ENCODE measurements at regions not wholly inside any gene's neighbourhood (a gene's known extent, or its start where the extent isn't known, plus 50 kb on each side); places are given as distances from the start of the nearest gene placed in this dataset.
"Not testable (repeated sequence)": the region's sequence is repeated elsewhere in the genome, so short reads cannot be mapped to it uniquely, and the experiment has no call there.

- H3K4me3 ChIP-seq (ENCODE audit: low read length) = no peak overlapping the region
- TF ChIP-seq, protein P1, sequence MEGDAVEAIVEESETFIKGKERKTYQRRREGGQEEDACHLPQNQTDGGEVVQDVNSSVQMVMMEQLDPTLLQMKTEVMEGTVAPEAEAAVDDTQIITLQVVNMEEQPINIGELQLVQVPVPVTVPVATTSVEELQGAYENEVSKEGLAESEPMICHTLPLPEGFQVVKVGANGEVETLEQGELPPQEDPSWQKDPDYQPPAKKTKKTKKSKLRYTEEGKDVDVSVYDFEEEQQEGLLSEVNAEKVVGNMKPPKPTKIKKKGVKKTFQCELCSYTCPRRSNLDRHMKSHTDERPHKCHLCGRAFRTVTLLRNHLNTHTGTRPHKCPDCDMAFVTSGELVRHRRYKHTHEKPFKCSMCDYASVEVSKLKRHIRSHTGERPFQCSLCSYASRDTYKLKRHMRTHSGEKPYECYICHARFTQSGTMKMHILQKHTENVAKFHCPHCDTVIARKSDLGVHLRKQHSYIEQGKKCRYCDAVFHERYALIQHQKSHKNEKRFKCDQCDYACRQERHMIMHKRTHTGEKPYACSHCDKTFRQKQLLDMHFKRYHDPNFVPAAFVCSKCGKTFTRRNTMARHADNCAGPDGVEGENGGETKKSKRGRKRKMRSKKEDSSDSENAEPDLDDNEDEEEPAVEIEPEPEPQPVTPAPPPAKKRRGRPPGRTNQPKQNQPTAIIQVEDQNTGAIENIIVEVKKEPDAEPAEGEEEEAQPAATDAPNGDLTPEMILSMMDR (conservative IDR thresholded peaks at IDR 0.05; ENCODE audit: low read depth, low read length) = no peak
- no peak for DNase-seq (ENCODE audit: low read depth)
Measured at GRCh38 chr16:47907109-47907508, 248.7 kb downstream of the ABCC12 start.

GRCh38 chr16:47905771-47906170, 250.0 kb downstream of the ABCC12 start:
- no peak for DNase-seq (ENCODE audit: low read depth)
- H3K4me3 ChIP-seq (ENCODE audit: low read length) = no peak overlapping the region
- TF ChIP-seq, protein P1 (conservative IDR thresholded peaks at IDR 0.05; ENCODE audit: low read depth, low read length) = no peak

DNA sequence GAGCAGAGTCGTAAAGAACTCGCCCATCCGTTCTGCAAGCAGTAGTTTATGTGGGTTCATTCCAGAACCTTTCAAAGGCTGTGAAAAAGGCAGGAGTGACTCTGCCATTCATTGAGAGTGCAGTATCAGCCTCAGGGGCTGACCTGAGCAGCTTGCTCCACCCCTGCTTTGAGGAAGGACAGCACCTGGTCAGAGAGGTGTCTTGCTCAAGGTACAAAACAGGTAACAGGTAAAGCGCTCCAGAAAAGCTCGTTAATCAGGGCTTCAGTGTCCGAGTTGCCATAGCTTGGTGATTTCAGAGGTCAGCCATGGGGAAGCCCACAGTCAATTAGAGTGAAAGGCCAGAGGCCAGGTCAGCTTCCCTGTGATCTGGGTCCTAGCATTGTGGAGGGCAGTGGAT, 251.1 kb downstream of the ABCC12 start:
- DNase-seq (ENCODE audit: low read depth) = no peak
- no peak overlapping the region for H3K4me3 ChIP-seq (ENCODE audit: low read length)
- TF ChIP-seq, protein P1 (conservative IDR thresholded peaks at IDR 0.05; ENCODE audit: low read depth, low read length) = no peak

DNA sequence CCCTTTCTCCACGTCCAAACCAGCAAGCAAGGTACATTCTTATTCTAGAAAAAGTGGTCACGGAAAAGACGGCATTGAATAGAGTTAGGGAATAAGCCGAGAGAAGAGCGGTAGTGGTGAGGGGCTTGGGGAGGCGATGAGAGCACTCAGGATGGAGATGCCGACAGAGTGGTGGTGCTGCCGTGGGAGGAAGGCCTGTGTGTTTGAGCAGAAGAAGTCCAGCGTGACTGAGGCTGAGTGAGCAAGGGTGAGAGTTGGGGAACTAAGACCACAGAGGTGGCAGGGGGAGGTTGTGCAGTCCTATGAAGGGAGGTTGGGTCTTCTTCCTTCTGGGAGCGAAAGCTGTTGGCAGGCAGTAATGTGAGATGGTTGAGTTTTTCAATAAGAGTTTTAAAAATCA, 252.3 kb downstream of the ABCC12 start:
- DNase-seq (ENCODE audit: low read depth) = no peak
- TF ChIP-seq, protein P1 (conservative IDR thresholded peaks at IDR 0.05; ENCODE audit: low read depth, low read length) = no peak
- no peak overlapping the region for H3K4me3 ChIP-seq (ENCODE audit: low read length)

DNA sequence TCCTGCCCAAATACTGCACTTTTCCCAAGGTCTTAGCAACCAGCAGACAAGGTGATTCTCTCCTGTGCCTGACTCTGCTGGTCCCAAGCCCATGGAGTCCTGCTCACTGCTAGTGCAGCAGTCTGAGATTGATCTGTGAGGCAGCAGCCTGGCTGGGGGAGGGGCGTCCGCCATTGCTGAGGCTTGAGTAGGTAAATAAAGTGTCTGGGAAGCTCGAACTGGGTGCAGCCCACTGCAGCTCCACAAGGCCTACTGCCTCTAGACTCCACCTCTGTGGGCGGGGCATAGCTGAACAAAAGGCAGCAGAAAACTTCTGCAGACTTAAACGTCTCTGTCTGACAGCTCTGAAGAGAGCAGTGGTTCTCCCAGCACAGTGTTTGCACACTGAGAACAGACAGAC, 258.7 kb downstream of the ABCC12 start:
- H3K4me3 ChIP-seq (ENCODE audit: low read length) = not testable (repeated sequence)

DNA sequence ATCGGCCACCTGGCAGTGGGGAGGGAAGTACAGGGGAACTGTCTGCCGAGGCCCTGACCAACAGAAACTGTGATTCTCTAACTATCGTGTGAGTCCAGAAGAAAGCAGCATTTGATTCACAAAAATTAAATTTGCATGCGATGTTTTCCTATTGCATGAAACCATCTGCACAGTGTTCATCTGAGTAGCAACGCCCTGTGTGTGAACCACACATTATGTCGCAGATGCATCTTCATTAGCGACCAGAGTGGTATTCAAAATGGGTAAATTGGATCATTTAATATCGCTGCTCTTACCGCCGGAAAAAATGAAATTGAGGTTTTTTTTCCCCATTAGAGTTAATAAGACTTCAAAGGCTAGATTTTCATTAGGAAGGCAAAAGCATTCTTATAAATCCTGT, 260.6 kb downstream of the ABCC12 start:
- TF ChIP-seq, protein P1 (conservative IDR thresholded peaks at IDR 0.05; ENCODE audit: low read depth, low read length) = no peak
- DNase-seq (ENCODE audit: low read depth) = no peak
- H3K4me3 ChIP-seq (ENCODE audit: low read length) = no peak overlapping the region

More for the DNA sequence above, 258.7 kb downstream of the ABCC12 start:
- DNase-seq (ENCODE audit: low read depth) = not testable (repeated sequence)

DNA sequence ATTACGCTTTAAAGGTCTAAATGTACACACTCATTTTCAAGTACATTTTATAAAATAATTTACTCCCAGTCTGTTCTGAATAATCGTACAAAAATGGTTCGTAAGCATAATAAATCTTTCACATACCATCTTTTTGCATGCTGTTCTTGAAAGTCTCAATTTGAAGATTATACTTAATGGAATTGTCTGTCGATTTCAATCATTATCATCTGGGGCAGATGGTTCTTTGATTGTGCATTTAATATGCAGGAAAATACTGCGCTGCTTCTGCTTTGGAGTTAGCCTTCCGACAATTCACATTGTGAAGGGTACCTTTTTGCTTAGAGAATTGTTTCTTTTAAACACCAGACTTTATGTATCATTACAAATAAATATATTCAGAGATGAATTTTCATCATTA, 262.8 kb downstream of the ABCC12 start:
- TF ChIP-seq, protein P1 (conservative IDR thresholded peaks at IDR 0.05; ENCODE audit: low read depth, low read length) = no peak
- no peak overlapping the region for H3K4me3 ChIP-seq (ENCODE audit: low read length)

GRCh38 chr16:47888734-47889133, 267.1 kb downstream of the ABCC12 start:
- H3K4me3 ChIP-seq (ENCODE audit: low read length) = no peak overlapping the region
- TF ChIP-seq, protein P1 (conservative IDR thresholded peaks at IDR 0.05; ENCODE audit: low read depth, low read length) = no peak
- no peak for DNase-seq (ENCODE audit: low read depth)

More for the DNA sequence above, 262.8 kb downstream of the ABCC12 start:
- DNase-seq (ENCODE audit: low read depth) = no peak
